ENCODE measurements at regions not wholly inside any gene's neighbourhood (a gene's known extent, or its start where the extent isn't known, plus 50 kb on each side); places are given as distances from the start of the nearest gene placed in this dataset.

DNA sequence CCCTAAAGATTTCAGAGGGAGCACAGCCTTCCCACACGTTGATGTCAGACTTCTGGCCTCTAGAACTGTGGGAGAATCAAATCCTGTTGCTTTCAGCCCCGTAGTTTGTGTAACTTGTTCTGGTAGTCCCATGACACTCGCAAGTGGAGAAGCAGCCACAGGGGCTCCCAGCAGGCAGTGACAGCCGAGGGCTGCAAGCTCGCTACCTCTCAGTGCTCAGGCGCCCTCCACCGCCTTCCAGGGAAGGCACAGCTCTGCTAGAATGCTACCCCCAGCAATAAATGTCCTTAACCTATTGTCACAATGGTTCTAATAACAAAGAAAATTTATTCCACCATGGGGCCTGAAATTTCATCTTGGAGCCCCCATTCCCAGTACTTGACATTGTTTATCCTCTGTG lies 143.1 kb upstream of the ZNF236 start:
- DNase-seq = peak; percentile 23

DNA sequence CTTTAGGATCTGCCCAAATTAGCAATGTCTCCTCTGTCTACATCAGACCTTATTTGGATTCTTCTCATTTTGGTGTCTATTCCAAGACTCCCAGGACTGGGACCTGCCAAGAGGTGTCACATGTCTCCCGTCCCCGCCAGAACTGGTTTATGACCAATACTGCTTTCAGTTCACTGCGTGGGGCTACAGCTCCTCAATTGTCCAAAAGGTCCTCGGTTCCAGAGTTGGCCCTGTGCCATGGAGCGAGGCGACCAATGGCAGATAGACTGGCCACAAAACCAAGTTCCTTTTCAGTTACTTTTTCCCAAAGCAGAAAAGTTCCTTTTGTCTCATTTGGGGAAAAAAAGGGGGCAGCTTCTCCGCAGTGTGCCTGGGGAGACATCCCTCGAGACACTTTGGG lies 144.1 kb upstream of the ZNF236 start:
- no peak for DNase-seq

- no peak for DNase-seq
Observed at GRCh38 chr18:76674596-76674995, 147.8 kb upstream of the ZNF236 start.

GRCh38 chr18:76673281-76674185 lies 148.8 kb upstream of the ZNF236 start:
- no peak for DNase-seq

DNA sequence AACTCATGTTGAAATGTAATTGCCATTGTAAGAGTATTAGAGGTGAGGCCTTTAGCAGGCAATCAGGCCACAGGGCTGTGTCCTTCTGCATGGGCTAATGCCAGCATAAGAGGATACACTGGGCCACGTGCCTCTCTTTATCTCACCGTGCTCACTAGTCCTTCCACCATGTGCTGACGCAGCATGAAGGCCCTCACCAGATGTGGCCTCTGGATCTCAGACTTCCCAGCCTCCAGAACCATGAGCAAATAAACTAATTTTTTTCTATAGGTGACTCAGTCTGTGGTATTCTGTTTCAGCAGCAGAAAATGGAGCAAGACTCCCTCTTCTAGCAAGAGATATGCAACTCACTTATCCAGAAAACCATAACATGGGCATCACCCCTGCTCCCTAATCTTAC lies 149.7 kb upstream of the ZNF236 start:
- DNase-seq = no peak

- DNase-seq = no peak
Observed at GRCh38 chr18:76670564-76671288, 151.6 kb upstream of the ZNF236 start.

GRCh38 chr18:76668546-76668945 lies 153.8 kb upstream of the ZNF236 start:
- no peak for DNase-seq

DNA sequence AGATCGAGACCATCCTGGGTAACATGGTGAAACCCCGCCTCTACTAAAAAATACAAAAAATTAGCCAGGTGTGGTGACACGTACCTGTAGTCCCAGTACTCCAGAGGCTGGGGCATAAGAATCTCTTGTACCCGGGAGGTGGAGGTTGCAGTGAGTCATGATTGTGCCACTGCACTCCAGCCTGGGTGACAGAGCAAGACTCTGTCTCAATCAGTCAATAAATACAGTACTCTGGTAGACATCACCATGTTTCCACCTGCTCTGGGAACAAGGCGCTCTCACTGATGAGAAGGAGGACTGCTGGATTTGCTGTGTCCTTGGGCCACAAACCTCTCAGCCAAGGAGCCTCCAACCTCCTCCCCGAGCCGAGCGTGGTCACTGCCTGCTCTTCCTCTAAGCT lies 154.2 kb upstream of the ZNF236 start:
- DNase-seq = no peak

DNA sequence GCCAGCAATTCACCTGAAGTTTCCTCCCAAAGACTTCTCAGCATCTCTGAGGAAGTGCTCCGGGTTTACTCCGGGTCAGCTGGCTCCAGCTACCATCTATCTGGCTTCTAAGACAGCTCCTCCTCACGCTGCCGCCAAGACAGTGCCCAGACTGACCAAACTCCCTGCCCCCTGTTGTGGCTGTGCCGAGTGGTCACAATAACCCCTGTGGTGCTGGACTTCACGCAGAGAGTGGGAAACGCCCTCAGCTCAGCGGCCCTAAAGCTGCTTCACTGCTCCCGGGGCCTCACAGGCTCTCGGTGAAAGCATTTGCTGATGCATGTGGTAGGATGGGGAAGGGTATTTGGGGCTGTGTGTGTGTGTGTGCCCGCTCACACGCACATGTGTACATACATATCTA lies 154.8 kb upstream of the ZNF236 start:
- DNase-seq = no peak

GRCh38 chr18:76662626-76663025 lies 159.7 kb upstream of the ZNF236 start:
- DNase-seq = no peak

DNA sequence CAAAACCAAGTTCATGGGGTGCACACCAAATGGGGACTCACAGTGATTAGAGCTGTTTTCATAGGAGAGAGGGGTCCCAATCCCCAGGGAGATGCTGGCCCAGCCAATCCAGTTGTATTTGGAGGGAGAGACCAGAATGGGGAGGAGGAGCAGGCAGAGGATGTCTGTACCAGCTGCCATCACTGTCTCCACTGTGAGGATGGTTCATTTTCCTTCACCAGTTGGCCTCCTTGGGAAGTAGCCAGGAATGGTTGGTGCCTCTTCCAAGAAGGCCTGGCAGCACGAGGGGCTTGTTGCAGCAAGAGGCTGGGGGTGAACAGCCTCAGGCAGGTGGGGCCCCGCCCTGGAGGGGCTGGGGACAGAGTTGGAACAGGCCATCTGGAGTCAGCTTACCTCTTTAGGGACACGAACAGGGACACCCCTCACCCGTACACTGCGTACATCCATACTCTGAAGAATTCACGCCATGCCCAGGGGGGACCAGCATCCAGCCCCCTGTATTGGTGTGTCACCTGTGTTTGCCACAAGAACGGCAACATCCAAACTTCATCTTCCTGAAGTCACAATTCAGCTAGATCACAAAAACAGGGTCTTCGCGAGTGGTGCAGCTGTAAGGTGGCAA lies 161.7 kb upstream of the ZNF236 start:
- DNase-seq = no peak

GRCh38 chr18:76658627-76659026 lies 163.6 kb upstream of the ZNF516 start:
- peak; percentile 27 for DNase-seq

GRCh38 chr18:76657911-76658470 lies 162.9 kb upstream of the ZNF516 start:
- DNase-seq = no peak

DNA sequence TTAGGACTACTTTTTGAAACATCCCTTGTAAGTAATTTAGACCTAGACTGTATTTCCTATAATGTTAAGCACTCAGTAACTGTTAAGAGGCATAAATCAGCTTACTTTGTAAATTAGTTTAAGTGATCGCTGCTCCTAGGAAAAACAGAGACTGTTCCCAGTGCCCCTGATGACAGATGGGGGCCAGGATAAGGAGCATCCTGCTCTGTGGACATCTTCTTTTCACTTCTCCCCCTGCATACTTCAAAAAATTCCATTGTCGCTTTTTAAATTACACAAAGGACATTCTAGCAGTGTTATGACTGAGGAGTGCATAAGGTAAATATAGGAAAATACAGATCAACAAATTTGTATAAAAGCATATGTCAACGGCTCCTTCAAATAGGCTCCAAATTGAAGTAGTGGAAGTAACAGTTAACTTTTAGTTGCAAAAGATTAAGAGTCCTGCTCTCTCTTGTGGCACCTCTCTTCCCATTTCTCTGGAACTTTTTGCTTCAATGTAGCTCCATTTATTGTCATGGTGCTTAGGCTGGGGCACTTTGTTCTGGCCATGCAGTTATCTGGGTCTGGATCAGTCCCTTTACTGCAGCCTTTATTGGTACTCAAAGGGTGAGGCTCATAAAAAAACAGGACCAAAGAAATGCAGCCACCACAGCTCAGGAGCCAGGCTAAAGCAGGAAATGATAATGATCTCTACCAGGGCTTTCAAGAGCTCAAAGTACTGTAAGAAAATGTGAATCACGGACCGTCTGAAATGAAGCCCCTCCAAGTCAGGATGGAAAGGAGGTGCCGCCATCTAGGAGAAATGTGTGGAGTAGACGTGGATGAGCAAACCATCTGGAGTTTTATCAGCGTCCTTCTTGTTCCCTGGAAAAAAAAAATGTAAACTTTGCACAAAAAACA lies 162.1 kb upstream of the ZNF516 start:
- DNase-seq = no peak

DNA sequence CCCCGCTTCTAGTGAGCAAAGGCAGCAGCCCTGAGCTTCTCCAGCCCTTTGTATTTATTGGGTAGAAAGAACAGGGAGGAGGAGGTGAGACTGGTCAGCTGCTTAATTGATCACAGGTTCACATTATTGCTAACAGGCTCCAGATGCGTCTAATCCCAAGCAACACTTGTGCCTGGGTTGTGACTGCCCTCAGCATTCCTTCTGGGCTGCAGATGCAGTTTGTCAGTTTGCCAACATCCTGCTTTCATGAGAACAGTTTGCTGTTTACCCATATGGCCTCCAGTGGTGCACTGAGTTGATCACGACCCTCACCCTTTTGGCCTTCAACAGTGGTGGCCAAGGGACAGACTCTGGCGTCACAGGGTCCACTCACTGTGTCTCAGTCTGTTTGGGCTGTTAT lies 159.5 kb upstream of the ZNF516 start:
- DNase-seq = no peak

- no peak for DNase-seq
Observed at GRCh38 chr18:76647322-76647721, 152.3 kb upstream of the ZNF516 start.

- DNase-seq = no peak
Observed at GRCh38 chr18:76644580-76644979, 149.5 kb upstream of the ZNF516 start.

DNA sequence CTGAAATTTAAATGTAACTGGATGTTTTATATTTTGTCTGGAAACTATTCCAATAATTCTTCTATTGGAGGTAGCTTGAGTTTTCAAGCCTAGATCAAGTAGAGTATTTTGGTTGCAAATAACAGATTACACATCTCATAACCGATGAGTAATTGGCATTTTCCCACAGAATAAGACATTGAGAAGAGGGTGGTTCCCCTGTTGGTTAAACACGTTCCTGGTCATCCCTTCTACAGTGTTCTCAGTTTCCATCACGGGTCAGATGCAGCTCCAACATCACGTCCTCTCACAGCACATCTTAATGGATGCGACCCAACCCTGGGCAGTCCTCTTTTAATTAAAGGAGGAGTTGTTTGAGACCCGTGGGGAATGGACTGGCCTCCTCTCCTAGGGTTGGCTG lies 149.0 kb upstream of the ZNF516 start:
- DNase-seq = no peak

- no peak for DNase-seq
Observed at GRCh38 chr18:76643199-76643598, 148.2 kb upstream of the ZNF516 start.

GRCh38 chr18:76640438-76640837 lies 145.4 kb upstream of the ZNF516 start:
- no peak for DNase-seq

DNA sequence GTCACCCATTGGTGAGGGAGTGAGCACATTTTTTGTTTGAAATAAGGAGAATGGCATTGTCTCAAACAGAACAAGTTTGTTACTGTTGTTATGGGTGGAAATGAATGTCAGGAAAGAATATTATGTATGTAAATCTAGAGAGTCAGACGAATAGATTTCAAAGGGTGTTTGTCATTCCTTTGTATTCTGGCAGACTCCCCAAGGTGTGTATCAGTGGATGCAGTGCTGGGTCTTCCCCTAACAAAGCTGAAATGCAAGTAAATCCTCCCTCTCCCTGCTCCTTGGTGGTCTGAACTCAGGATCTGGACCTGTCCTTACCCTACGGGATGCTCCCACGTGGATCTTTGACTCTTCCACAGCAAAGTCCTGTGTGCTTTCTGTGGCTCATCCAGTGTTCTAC lies 139.5 kb upstream of the ZNF516 start:
- no peak for DNase-seq

DNA sequence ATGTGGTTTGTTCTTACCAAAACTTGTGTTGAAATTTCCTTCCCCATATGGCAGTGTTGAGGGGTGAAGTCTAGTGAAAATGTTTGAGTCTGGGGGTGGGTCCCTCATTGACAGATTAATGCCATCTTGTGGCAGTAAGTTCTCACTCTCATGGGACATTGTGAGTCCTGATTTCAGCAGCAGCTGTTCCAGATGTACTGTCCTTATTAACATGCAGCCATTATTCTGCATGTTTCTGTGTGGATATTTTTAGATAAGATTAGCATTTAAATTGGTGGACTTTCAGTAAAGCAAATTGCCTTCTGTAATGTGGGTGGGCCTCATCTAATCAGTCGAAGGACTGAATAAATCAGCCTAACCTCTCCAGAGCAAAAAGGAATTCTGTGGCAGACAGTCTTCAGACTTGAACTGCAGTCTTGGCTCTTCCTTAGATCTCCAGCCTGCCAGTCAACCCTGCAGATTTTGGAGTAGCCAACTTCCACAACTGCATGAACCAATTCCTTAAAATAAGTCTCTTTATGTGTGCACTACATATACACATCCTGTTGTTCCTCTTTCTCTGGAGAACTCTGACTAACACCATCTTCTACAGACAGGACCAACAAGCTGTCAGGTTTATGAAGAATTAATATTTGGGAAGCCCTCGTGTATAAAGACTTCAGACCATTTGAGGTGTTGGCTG lies 138.7 kb upstream of the ZNF516 start:
- no peak for DNase-seq
